Stimulated activated CD8-positive, alpha-beta memory T cell treated with anti-CD3 and anti-CD28 coated beads, Interleukin-7, amount 100 ng/mL, for 24 hours (primary cell): ENCODE measurements at regions not wholly inside any gene's neighbourhood (a gene's known extent, or its start where the extent isn't known, plus 50 kb on each side); places are given as distances from the start of the nearest gene placed in this dataset.

Source experiments
- DNase-seq: peaks from one replicate; pipeline ENCODE4 v3.0.0-alpha.2; 2020; ENCODE audit warnings: low read depth

GRCh38 chr7:98565103-98565502 lies 52.0 kb upstream of the NPTX2 start:
- DNase-seq, result no peak

GRCh38 chr7:98562871-98563495 lies 54.1 kb upstream of the NPTX2 start:
- no peak for DNase-seq

GRCh38 chr7:98562381-98562823 lies 54.7 kb upstream of the NPTX2 start:
- DNase-seq, result no peak

- no peak for DNase-seq
Observed at GRCh38 chr7:98559958-98560357, 57.1 kb upstream of the NPTX2 start.

- no peak for DNase-seq
Observed at GRCh38 chr7:98559219-98559618, 57.9 kb upstream of the NPTX2 start.

GRCh38 chr7:98557538-98558031 lies 59.5 kb upstream of the NPTX2 start:
- no peak for DNase-seq

- no peak for DNase-seq
Observed at GRCh38 chr7:98556288-98556687, 60.8 kb upstream of the NPTX2 start.

- DNase-seq, result no peak
Observed at GRCh38 chr7:98555403-98555802, 61.7 kb upstream of the NPTX2 start.

GRCh38 chr7:98553666-98554065 lies 63.4 kb upstream of the NPTX2 start:
- DNase-seq, result no peak

GRCh38 chr7:98551611-98552273 lies 65.3 kb upstream of the NPTX2 start:
- DNase-seq, result no peak

GRCh38 chr7:98548971-98549370 lies 68.1 kb upstream of the NPTX2 start:
- no peak for DNase-seq

GRCh38 chr7:98548370-98548769 lies 68.7 kb upstream of the NPTX2 start:
- DNase-seq, result no peak

GRCh38 chr7:98541101-98541500 lies 76.0 kb upstream of the NPTX2 start:
- DNase-seq, result no peak

GRCh38 chr7:98539865-98540264 lies 77.2 kb upstream of the NPTX2 start:
- no peak for DNase-seq

- no peak for DNase-seq
Observed at GRCh38 chr7:98536803-98537202, 80.3 kb upstream of the NPTX2 start.

- DNase-seq, result no peak
Observed at GRCh38 chr7:98534493-98534892, 82.6 kb upstream of the NPTX2 start.

- DNase-seq, result no peak
Observed at GRCh38 chr7:98531717-98532116, 85.4 kb upstream of the NPTX2 start.

GRCh38 chr7:98528079-98528478 lies 89.0 kb upstream of the NPTX2 start:
- no peak for DNase-seq

- DNase-seq, result no peak
Observed at GRCh38 chr7:98526059-98526458, 91.0 kb upstream of the NPTX2 start.

GRCh38 chr7:98521089-98521692 lies 95.9 kb upstream of the NPTX2 start:
- DNase-seq, result no peak

- DNase-seq, result no peak
Observed at GRCh38 chr7:98520356-98520951, 96.6 kb upstream of the NPTX2 start.

GRCh38 chr7:98518159-98518947 lies 98.7 kb upstream of the NPTX2 start:
- no peak for DNase-seq
